DND-41 (cell line): ENCODE measurements at regions not wholly inside any gene's neighbourhood (a gene's known extent, or its start where the extent isn't known, plus 50 kb on each side); places are given as distances from the start of the nearest gene placed in this dataset.

Experiments
- ATAC-seq: fragments of 200-7000 bp; cut with Tn5 transposase; 3 replicates; pipeline ENCODE4 v1.9.1; 2021; ENCODE audit warnings: low read depth; ENCODE audit not compliant: insufficient read depth
- DNase-seq: peaks from one replicate; pipeline ENCODE4 v3.0.0-alpha.2; 2020
- H2AFZ ChIP-seq: 2 replicates; pipeline ENCODE4 v1.6.0; 2012; ENCODE audit warnings: low read depth, low read length
- H3K27ac ChIP-seq: 2 replicates; pipeline ENCODE4 v1.5.1; 2012; ENCODE audit warnings: low read length, inconsistent platforms
- H3K27me3 ChIP-seq: fragments of 200-600 bp; sonication (generic); 2 replicates; pipeline ENCODE4 v1.6.0; 2012; ENCODE audit warnings: low read length, mild to moderate bottlenecking, inconsistent platforms; ENCODE audit not compliant: insufficient read depth, poor library complexity
- H3K36me3 ChIP-seq: 2 replicates; pipeline ENCODE4 v1.5.1; 2012; ENCODE audit warnings: low read length, inconsistent platforms; ENCODE audit not compliant: insufficient read depth
- H3K4me1 ChIP-seq: 2 replicates; pipeline ENCODE4 v1.5.1; 2012; ENCODE audit warnings: mild to moderate bottlenecking, low read length; ENCODE audit not compliant: insufficient read depth
- H3K4me2 ChIP-seq: 2 replicates; pipeline ENCODE4 v1.6.0; 2012; ENCODE audit warnings: mild to moderate bottlenecking, moderate library complexity, low read length, inconsistent platforms; ENCODE audit not compliant: insufficient read depth
- H3K4me3 ChIP-seq, 2 experiments: fragments of 200-600 bp in 1 of 2; shearing (Covaris generic) in 1 of 2; 2 replicates each; pipeline ENCODE4 v1.5.1; 2012 to 2016; ENCODE audit warnings: inconsistent platforms in 2 of 2, low read length in 2 of 2, mild to moderate bottlenecking in 2 of 2, low read depth in 1 of 2, moderate library complexity in 1 of 2
- H3K79me2 ChIP-seq: 2 replicates; pipeline ENCODE4 v1.6.0; 2012; ENCODE audit warnings: low read length, inconsistent platforms; ENCODE audit not compliant: insufficient read depth
- H3K9ac ChIP-seq: 2 replicates; pipeline ENCODE4 v1.6.0; 2012; ENCODE audit warnings: low read depth, mild to moderate bottlenecking, inconsistent platforms, low read length, moderate library complexity
- H3K9me3 ChIP-seq: 2 replicates; pipeline ENCODE4 v1.5.1; 2012; ENCODE audit warnings: low read length, moderate library complexity, mild to moderate bottlenecking, inconsistent platforms; ENCODE audit not compliant: insufficient read depth, severe bottlenecking
- H4K20me1 ChIP-seq: 2 replicates; pipeline ENCODE4 v1.6.0; 2012; ENCODE audit warnings: low read length; ENCODE audit not compliant: insufficient read depth
- EZH2 ChIP-seq: IDR thresholded peaks from 3 replicates; pipeline ENCODE4 v1.6.1; 2012; ENCODE audit warnings: borderline replicate concordance, low read depth, mild to moderate bottlenecking, moderate library complexity, low read length, inconsistent platforms; ENCODE audit not compliant: severe bottlenecking
- TF ChIP-seq, protein P1 (sequence below): IDR thresholded peaks from 2 replicates; pipeline ENCODE4 v1.5.1; 2012; ENCODE audit warnings: borderline replicate concordance, low read length, moderate library complexity, mild to moderate bottlenecking; ENCODE audit not compliant: poor library complexity, severe bottlenecking; ENCODE audit errors: extremely low read depth

DNA sequence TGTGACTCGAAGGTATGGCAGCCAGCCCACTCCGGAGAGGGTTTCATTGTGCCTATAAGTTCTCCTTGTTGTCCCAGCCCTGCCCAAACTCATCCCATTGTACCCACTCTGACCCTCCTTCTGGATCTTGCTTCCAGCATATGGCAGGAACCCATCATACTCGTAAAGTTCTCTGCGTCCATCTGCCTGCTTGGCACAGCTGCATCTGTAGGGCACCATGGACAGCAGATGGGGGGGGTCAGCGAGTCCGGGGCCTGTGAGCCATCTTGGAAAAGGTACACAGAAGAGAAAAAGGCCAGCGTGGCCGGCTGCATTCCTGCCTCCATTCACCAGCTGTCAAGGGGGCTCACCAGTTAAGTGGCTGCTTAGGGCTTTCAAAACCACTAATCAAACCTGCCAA is 94.9 kb upstream of the IGSF21 start:
- no peak for DNase-seq
- H3K4me3 ChIP-seq, result no peak overlapping the region
- ATAC-seq, result no peak

DNA sequence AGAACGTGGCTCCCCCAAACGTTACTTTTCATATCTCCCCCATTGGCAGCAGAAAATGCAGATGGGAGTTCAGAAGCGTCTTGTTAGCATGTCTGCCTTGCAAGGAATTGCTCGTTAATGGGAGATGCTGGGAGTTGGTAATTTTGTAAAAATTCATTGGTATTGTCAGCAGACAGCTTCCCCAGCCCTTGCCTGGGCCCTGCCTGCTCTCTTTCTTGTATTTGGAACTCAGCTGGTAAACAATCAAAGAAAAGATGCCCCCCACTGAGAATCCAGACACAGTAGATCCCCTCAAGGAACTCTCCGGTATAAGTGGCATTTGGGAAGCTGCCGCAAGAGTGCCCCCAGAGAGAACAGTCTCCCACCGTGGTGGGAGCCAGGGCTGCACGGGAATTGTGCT is 94.4 kb upstream of the IGSF21 start:
- H3K4me1 ChIP-seq, result no peaks in the 10 kb centered on the region
- H2AFZ ChIP-seq, result no peak overlapping the region
- H3K9me3 ChIP-seq, result no peaks in the 10 kb centered on the region
- DNase-seq (no peak), ATAC-seq (no peak)
- H4K20me1 ChIP-seq, result peaks cover 3% of the 10 kb centered on the region; the same call in 1 of the 2 replicates
- no peaks in the 10 kb centered on the region for H3K27me3 ChIP-seq
- no peak overlapping the region for H3K27ac ChIP-seq
- no peaks in the 10 kb centered on the region for H3K79me2 ChIP-seq
- TF ChIP-seq, protein P1, sequence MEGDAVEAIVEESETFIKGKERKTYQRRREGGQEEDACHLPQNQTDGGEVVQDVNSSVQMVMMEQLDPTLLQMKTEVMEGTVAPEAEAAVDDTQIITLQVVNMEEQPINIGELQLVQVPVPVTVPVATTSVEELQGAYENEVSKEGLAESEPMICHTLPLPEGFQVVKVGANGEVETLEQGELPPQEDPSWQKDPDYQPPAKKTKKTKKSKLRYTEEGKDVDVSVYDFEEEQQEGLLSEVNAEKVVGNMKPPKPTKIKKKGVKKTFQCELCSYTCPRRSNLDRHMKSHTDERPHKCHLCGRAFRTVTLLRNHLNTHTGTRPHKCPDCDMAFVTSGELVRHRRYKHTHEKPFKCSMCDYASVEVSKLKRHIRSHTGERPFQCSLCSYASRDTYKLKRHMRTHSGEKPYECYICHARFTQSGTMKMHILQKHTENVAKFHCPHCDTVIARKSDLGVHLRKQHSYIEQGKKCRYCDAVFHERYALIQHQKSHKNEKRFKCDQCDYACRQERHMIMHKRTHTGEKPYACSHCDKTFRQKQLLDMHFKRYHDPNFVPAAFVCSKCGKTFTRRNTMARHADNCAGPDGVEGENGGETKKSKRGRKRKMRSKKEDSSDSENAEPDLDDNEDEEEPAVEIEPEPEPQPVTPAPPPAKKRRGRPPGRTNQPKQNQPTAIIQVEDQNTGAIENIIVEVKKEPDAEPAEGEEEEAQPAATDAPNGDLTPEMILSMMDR, result no peak
- H3K4me3 ChIP-seq, result no peak overlapping the region
- H3K36me3 ChIP-seq, result no peaks in the 10 kb centered on the region
- H3K4me2 ChIP-seq, result no peak overlapping the region
- H3K9ac ChIP-seq, result no peak overlapping the region

More for the DNA sequence above, 94.9 kb upstream of the IGSF21 start:
- H4K20me1 ChIP-seq, result peaks cover 3% of the 10 kb centered on the region; the same call in 1 of the 2 replicates
- no peaks in the 10 kb centered on the region for H3K79me2 ChIP-seq
- no peaks in the 10 kb centered on the region for H3K36me3 ChIP-seq
- H3K27ac ChIP-seq, result no peak overlapping the region
- no peak for TF ChIP-seq EZH2
- TF ChIP-seq, protein P1, result no peak
- H3K4me2 ChIP-seq, result no peak overlapping the region
- H3K9me3 ChIP-seq, result no peaks in the 10 kb centered on the region
- no peaks in the 10 kb centered on the region for H3K27me3 ChIP-seq
- no peak overlapping the region for H2AFZ ChIP-seq
- no peak overlapping the region for H3K9ac ChIP-seq
- H3K4me1 ChIP-seq, result no peaks in the 10 kb centered on the region

DNA sequence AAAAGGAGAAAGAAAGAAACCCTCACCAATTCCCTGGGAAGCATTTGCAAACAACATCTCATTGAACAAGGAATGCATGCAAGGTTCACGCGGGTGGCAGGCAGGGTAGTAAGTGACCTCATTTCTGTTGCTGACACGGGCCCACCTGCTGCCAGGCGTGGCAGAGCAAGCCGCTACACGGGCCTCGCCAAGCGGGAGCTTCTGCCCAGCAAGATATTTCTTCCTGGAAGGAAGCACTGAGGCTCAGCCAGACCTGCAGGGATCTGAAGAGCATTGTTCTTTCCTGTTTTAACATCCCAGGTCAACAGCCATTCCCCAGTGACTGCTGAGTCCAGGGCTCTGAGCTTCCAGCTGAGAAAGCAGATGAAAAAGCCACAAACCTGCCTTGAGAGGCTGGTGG is 91.9 kb upstream of the IGSF21 start:
- H4K20me1 ChIP-seq, result peaks cover 3% of the 10 kb centered on the region; the same call in 1 of the 2 replicates
- no peaks in the 10 kb centered on the region for H3K79me2 ChIP-seq
- H3K4me3 ChIP-seq, result no peak overlapping the region
- H3K4me1 ChIP-seq, result no peaks in the 10 kb centered on the region
- no peak overlapping the region for H3K9ac ChIP-seq
- DNase-seq, result no peak
- no peak overlapping the region for H3K27ac ChIP-seq
- no peak overlapping the region for H3K4me2 ChIP-seq
- no peak overlapping the region for H2AFZ ChIP-seq
- H3K36me3 ChIP-seq, result no peaks in the 10 kb centered on the region
- no peaks in the 10 kb centered on the region for H3K27me3 ChIP-seq
- TF ChIP-seq, protein P1, result no peak
- H3K9me3 ChIP-seq, result no peaks in the 10 kb centered on the region
- ATAC-seq, result no peak

DNA sequence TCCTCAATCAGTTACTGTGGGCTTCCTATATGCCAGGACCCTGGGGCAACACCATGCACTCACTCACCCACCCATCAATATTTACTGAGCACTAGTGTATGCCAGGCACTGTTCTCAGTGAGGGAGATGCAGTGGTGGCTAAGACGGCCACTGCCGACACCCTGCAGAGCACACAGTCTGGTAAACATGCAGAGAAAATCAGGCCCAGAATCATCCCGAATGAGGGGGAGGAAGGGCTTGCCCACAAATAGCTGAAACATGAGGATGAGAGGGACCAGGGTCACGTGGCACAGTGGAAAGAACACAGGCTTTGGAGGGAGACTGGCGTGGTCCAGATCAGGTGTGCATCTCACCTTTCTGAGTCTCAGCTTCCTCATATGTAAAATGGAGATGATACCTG is 89.2 kb upstream of the IGSF21 start:
- H4K20me1 ChIP-seq, result no peaks in the 10 kb centered on the region; the same call in 1 of the 2 replicates
- H3K27me3 ChIP-seq, result no peaks in the 10 kb centered on the region
- no peaks in the 10 kb centered on the region for H3K36me3 ChIP-seq
- no peak overlapping the region for H3K9ac ChIP-seq
- TF ChIP-seq EZH2, result no peak
- TF ChIP-seq, protein P1, result no peak
- no peaks in the 10 kb centered on the region for H3K79me2 ChIP-seq
- no peak overlapping the region for H3K4me2 ChIP-seq
- DNase-seq (no peak), ATAC-seq (no peak)
- no peaks in the 10 kb centered on the region for H3K9me3 ChIP-seq
- no peak overlapping the region for H3K4me3 ChIP-seq
- no peak overlapping the region for H3K27ac ChIP-seq
- H2AFZ ChIP-seq, result no peak overlapping the region
- H3K4me1 ChIP-seq, result no peaks in the 10 kb centered on the region
